Left renal cortex interstitium (tissue), 4 donors: ENCODE measurements at regions not wholly inside any gene's neighbourhood (a gene's known extent, or its start where the extent isn't known, plus 50 kb on each side); places are given as distances from the start of the nearest gene placed in this dataset.
"Not testable (repeated sequence)": the region's sequence is repeated elsewhere in the genome, so short reads cannot be mapped to it uniquely, and the experiment has no call there.

Experiments used
- DNase-seq, 4 donors: peaks; one replicate each; pipeline ENCODE4 v3.0.0-alpha.2; 2013; ENCODE audit warnings: low read depth in 4 of 4, low spot score in 2 of 4, missing footprints in 1 of 4

DNA sequence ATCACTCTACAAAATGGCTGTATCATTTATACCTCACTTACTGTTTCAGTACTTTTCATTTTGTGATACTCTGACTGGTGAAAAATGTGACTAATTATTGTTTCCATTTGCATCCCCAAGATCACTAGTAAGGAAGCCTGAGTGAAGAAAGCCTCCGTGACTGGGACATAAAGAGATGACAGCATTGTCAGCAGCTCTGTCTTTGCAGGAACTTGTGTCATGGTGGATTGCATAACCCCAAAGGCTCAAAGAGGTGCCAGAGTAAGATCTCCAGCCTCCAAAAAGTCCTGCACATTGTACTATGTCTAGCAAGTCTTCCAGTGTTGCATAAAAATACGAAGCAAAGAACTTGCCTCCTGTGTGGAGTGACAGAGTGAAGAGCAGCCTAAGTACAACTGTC, 187.5 kb upstream of the CRIM1 start:
- DNase-seq: no peak

DNA sequence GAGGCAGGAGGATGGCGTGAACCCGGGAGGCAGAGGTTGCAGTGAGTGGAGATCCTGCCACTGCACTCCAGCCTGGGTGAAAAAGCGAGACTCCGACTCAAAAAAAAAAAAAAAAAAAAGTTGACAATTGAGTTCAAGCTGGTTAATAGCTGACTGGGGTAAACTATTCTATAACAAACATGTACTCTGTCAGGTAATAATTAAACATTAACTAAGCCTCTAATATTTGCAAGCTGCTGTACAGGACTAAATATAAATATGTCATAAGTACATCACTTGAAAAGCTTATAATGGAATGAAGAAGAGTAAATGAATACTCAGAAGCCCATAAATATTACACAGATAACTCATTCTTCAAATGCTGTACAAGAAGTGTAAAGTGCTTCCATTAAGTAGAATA, 190.4 kb upstream of the CRIM1 start:
- DNase-seq: no peak

DNA sequence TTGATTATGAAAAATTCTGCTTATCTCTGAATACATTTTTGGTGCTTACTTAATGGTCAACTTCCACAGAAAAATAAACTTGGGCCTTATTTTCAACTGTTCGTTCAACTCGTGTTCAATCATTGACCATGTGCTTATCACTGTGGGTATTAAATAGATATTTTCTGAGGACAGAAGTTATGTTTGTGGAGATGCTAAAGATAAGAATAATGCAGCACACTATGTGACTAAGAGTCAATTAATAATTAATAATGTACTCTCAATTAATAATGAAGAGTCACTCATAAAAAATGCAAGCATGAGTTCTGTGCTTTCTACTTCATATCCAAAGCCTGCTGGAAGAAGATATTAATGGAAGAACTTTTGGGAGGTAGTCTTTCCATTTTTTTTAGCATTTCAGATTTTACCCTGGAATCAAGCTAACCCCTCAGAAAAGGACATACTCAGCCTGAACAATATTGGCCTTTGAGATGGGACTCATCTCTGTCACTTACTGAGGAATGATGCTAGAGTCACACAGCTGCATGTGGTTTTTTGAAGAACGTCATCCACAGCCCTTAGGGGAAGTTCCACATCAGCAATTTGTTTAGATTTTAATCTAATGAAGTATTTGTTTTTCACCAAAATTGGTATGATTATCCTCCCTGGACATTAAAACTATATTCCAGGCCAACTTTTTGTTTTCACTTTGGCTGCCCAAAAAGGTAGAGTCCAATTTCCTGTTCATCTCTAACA, 191.9 kb upstream of the CRIM1 start:
- no peak for DNase-seq

DNA sequence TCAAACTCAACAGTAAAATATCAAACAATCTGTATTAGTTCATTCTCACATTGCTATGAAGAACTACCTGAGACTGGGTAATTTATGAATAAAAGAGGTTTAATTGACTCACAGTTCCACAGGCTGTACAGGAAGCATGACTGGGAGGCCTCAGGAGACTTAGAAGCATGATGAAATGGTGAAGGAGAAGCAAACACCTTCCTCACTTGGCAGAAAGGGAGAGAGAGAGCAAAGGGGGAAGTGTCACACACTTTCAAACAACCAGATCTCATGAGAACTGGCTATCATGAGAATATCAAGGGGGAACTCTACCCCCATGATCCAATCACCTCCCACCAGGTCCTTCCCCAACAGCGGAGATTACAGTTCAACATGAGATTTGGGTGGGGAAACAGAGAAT, 198.5 kb upstream of the CRIM1 start:
- DNase-seq: not testable (repeated sequence)

DNA sequence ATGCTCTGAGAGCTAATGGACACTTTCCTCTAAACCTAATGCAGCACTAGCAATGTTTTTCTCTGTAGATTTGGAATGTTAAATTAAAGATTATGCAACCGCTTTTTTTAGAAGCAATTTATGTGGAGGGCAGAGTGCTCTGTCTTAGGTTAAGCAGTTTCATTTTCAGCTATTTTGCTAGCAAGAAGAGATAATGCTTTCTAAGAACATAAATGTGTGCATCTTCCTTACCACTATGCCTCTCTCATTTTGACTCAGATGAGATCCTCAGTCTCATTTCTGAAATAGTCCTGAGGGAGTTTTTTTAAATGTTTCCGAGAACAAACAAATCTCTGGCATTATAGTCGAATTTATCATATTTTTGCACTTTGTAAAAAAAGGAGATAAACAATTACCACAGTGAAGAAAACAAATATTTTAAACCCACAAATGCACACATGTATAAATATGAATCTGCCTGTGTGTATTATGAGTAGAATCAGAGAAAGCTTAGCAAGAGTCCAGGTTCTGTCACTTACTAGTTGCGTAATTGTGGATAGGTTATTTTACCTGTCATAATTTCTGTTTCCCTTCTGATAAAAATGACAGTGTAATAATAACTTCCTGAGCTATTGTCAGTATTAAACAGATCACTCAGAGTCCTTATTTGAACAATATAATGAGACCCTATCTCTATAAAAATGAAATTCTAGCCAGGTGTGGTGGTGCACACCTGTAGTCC, 207.7 kb upstream of the CRIM1 start:
- DNase-seq: no peak

DNA sequence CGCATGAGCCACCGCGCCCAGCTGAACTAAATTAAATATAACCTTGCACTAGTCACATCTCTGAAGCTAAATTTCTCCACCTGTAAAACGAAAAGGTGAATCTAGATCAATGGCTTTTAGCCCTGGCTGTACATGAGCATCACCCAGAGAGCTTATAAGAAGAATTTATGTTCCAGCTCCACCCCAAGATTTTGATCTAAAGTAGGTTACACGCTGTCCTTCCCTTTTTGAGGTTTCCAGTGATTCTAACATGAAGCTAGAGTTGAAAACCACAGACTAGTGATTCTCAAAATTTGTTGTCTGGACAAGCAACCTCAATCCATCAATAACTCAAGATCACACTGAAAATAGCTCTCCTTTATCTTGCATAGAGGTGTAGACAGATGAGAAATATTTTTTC, 208.8 kb upstream of the CRIM1 start:
- DNase-seq: no peak

DNA sequence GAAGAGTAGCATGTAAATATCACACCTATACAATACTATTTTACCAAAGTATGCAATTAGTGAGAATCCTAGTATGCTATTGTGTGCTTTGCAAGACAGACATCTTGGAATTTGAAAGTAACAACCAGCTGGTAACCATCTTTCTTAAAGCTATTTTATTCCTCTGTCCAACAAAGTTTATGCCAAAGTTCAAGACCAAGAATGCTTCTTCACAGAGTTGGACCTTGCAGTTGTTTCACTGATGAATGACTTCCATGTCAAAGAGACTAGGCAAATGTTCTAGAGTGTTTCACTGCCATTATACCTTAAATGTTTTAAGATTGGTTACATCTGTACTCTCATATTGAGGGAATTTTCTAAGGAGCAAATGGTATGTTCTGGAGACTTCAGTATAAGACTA, 215.2 kb upstream of the CRIM1 start:
- peak; percentile 26 to 54 (median 48) for DNase-seq

DNA sequence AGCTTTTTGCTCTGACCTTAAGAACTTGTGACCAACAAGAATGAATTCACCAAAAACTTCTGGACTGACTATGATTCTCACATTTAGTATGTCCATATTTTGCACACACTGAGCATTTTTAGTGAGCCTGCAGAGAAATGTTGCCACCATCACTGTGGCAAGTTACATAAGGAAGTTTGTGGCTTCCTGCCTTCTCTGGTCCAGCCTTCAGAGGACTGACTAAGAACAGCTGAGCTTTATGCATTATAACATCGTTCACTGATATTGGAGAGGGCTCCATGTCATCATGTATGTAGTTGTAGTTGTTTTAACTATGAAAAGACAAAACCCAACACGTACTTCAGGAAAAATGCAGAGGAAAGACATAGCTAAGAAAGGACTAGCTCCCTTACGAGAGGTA, 218.0 kb upstream of the CRIM1 start:
- no peak for DNase-seq

DNA sequence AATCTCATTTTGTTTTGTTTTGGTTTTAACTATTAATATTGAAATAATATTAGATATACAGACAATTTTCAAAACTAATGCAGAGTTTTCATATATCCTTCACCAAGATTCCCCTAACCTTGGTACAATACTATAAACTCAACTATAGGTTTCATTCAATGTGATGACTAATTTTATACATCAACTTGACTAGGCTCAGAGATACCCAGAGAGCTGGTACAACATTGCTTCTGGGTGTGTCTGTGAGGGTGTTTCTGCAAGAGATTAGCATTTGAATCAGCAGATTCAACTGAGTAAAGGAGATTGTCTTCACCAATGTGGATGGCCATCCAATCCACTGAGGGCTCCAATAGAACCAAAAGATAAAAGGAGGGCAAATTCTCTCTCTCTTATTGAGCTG, 221.3 kb upstream of the CRIM1 start:
- DNase-seq: no peak

DNA sequence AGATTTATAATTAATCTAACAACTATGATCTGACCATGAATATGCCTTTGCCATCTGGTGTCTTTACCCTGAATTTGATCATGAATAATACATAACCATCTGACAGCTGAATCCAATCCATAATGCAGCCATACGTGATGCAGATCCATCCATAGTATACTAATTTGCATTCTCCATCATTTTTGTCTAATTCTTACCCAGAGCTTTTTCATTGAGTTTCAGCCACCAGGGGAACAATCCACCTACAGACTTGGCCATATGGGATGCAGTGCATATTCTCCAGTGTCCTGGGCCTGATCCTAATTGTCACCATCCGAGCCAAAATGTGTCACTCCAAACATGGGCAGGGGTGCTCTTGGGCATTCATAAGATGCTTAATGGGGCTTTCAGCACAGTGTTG, 227.2 kb upstream of the CRIM1 start:
- no peak for DNase-seq

DNA sequence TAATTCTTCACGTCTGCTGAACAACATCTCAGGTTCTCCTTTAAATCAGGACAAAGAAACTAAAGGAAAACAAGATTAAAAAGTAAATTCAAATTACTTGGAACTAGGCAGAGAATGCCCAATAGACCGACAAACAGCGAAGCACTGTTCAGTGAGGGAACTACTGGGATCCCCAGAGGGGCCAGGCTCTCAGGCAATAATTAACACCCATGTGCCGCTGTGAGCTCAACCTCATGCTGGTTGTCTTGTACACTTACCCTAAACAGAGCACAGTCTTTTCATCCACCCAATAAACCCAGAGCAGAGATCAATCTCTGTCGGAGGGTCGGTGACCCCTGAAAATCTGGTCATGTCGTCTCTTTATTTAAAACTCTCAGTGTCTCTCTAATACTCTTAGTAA, 229.9 kb upstream of the CRIM1 start:
- DNase-seq: no peak

DNA sequence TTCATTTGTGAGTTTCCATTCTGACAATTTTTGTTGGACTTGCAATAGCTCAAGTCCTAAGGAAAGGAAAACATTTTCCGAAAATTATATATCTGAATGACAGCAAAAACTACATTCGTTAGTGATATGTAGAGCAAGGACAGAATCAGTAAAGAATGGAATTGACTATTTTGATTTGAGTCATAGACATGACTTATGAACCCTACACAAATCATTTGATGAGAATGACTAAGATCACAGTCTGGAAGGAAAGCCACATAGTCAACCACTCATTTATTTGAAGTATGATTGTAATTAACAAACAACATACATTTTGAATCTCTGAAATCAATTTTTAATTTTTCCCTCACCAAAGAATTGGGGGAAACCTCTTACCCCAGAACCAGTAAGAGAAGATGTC, 231.6 kb upstream of the CRIM1 start:
- DNase-seq: no peak

DNA sequence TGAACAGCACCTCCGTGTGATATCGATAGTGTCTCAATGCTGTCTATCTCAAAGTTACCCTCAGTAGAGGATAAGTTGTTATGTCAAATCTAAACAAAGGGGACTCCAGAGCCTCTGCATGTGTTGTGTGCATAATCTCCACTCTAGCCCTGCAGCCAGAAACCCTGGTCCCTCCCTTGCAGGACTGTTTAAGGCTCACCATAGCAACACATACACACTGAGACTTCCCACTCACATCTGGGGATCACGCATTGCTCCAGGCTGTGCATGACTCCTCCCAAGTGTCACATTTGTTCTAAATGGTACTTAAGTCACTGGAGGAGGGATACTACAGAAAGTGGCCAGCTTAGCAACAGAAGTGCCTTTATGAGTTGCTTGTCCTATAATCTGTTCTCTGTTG, 258.6 kb upstream of the CRIM1 start:
- DNase-seq: no peak

DNA sequence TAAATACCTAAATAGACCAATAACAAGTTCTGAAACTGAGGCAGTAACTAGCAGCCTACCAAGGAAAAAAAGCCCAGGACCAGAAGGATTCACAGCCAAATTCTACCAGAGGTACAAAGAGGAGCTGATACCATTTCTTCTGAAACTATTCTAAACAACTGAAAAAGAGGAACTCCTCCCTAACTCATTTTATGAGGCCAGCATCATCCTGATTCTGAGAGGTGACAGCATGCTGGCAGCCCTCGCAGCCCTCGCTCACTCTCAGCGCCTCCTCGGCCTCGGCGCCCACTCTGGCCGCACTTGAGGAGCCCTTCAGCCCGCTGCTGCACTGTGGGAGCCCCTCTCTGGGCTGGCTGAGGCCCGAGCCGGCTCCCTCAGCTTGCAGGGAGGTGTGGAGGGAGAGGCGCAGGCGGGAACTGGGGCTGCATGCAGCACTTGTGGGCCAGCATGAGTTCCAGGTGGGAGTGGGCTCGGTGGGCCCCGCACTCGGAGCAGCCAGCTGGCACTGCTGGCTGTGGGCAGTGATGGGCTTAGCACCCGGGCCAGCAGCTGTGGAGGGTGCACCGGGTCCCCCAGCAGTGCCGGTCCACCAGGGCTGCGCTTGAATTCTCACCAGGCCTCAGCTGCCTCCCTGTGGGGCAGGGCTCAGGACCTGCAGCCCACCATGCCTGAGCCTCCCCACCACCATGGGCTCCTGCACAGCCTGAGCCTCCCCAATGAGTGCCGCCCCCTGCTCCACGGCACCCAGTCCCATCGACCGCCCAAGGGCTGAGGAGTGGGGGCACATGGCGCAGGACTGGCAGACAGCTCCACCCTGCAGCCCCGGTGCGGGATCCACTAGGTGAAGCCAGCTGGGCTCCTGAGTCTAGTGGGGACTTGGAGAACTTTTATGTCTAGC, 263.5 kb upstream of the CRIM1 start:
- not testable (repeated sequence) for DNase-seq

DNA sequence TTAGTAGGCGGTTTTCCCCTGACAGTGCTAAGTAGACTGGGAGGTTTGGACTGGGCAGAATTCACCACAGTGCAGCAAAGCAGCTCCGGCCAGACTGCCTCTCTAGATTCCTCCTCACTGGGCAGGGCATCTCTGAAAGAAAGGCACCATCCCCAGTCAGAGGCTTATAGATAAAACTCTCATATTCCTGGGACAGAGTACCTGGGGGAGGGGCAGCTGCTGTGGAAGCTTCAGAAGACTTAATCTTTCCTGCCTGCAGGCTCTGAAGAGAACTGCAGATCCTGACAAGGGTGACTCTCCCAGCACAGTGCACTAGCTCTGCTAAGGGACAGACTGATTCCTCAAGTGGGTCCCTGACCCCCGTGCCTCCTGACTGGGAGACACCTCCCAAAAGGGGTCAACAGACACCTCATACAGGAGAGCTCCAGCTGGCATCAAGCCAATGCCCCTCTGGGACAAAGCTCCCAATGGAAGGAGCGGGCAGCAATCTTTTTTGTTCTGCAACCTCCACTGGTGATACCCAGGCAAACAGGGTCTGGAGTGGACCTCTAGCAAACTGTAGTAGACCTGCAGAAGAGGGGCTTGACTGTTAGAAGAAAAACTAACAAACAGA, 266.8 kb upstream of the CRIM1 start:
- DNase-seq: no peak

DNA sequence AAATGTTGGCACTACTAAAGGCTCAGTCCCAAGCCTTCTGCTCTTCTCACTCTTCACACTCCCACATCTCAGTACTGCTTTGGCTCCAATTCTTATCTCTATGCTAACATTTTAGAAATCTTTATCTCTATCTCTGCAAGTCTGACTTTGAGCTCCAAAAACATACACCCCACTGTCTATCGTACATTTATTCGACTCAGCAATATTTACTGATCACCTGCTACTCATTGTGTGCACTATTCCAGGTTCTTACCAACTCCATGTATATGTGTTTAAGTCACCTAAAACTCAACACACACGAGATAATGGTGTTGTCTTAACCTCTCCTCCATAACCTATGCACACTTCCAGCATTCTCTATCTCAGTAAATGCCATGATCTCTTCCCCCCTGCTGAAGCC, 268.2 kb upstream of the CRIM1 start:
- no peak for DNase-seq

DNA sequence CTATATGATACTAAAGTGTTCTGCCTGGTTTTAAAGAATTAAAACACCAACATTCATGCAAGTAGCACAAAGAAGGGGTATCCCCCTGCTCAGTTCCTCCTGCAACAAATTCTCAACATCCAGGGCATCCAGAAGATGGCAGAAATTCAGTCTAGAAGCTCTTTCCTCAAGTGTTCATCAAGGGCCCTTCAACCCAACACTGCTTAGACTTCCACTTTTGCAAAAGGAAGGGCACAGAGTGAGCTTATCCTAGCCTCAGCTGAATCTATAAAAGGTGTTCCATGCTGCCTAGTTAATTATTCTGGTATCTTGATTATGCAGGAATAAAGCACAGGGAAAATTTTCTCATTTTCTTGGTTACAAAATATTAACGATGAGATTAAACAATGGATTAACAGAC, 275.8 kb upstream of the CRIM1 start:
- DNase-seq: no peak

DNA sequence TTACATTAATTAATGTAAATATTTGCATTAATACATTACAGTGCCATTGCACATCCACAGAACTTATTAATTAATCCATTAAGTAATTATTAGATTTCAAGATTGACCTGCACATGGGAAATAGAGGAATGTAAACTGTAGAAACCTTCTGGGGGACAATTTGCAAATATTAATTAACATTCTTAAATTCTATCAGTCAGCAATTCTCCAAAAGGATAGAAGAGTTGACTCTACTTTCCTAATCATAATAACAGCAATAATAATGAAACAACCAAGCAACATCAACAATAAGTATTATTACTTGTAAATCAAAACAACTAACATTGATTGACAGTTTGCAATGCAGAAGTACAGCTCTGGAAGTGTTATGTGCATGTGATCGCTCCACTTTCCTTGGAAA, 281.6 kb upstream of the CRIM1 start:
- no peak for DNase-seq

DNA sequence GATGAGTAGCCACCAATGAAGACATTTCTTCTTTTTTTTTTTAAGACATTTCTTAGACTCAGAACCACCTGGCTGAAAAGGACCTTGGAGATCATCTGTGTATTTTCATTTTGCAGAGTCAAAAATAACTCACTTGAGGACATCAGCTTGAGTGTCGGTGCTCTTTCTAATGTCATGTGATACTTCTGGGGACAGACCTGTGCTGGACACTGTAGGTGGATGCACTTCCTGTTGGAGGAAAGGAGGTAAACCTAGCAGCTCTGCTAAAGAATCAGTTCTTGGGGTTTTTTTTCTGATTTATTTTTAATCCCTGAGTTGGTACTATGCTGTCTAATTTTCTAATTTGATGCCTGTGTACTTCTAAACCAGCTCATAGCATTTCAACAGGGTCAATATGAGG, 283.9 kb upstream of the CRIM1 start:
- no peak for DNase-seq

DNA sequence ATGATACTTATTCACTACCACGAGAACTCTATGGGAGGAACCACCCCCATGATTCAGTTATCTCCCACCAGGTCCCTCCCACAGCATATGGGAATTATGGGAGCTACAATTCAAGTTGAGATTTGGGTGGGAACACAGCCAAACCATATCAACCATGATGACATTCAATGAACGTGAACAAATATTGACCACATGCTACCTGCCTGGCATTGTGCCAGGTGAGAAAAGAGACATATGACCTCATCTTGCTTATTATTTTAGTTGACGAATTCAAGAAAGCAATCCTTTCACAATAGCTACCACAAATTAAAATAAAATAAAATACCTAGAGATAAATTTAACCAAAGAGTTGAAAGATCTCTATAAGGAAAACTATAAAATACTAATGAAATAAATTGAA, 286.5 kb upstream of the CRIM1 start:
- no peak for DNase-seq

DNA sequence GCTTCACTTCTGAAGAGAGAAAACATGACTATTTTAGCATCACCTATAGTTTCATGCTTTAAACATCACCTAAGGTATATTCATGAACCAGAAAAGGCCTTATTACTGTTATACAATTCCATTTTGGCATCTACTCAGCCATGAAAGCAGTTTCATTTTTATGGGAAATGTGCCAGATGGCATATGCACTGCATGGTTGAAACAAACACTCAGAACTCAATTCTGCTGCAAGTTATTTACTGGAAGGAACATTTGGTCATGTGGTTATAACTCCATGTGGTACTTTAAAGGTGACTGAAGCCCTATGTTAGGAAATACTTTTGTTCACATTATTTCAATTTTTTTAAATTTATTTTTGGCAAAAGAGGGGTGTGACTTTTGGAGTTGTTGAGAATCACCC, 287.5 kb upstream of the CRIM1 start:
- no peak for DNase-seq
